Mesenchymal stem cell (in vitro differentiated cells and primary cell): ENCODE measurements at regions not wholly inside any gene's neighbourhood (a gene's known extent, or its start where the extent isn't known, plus 50 kb on each side); places are given as distances from the start of the nearest gene placed in this dataset.

ENCODE experiments used
- DNase-seq: peaks from one replicate; pipeline ENCODE4 v3.0.0-alpha.2; 2013
- H2AFZ ChIP-seq: one replicate; pipeline ENCODE4 v1.6.1; 2013; ENCODE audit warnings: low read depth, mild to moderate bottlenecking, control low read depth, inconsistent platforms, low read length, moderate library complexity
- H2AK5ac ChIP-seq: 2 replicates; pipeline ENCODE4 v1.6.1; 2013; ENCODE audit warnings: low read length, moderate library complexity, mild to moderate bottlenecking, inconsistent platforms; ENCODE audit not compliant: severe bottlenecking
- H2BK120ac ChIP-seq: one replicate; pipeline ENCODE4 v1.6.1; 2013; ENCODE audit warnings: low read depth, mild to moderate bottlenecking, inconsistent platforms, low read length, moderate library complexity
- H2BK12ac ChIP-seq, 2 experiments: one replicate each; pipeline ENCODE4 v1.6.1; 2013; ENCODE audit warnings: inconsistent platforms in 2 of 2, low read length in 2 of 2, mild to moderate bottlenecking in 2 of 2, moderate library complexity in 2 of 2, control low read depth in 1 of 2
- H2BK15ac ChIP-seq: one replicate; pipeline ENCODE4 v1.6.1; 2013; ENCODE audit warnings: mild to moderate bottlenecking, low read depth, inconsistent platforms; ENCODE audit not compliant: poor library complexity, severe bottlenecking
- H2BK5ac ChIP-seq: 2 replicates; pipeline ENCODE4 v1.6.1; 2013; ENCODE audit warnings: low read depth, mild to moderate bottlenecking, low read length, control low read depth, inconsistent platforms; ENCODE audit not compliant: poor library complexity, severe bottlenecking
- H3K14ac ChIP-seq, 2 experiments: one replicate each; pipeline ENCODE4 v1.6.1; 2013; ENCODE audit warnings: inconsistent platforms in 2 of 2, low read length in 2 of 2, control low read depth in 1 of 2, mild to moderate bottlenecking in 1 of 2, moderate library complexity in 1 of 2
- H3K18ac ChIP-seq, 2 experiments: one replicate each; pipeline ENCODE4 v1.6.1; 2013; ENCODE audit warnings: inconsistent platforms in 2 of 2, low read length in 2 of 2, control low read depth in 1 of 2, low read depth in 1 of 2, mild to moderate bottlenecking in 1 of 2
- H3K23ac ChIP-seq, 2 experiments: one replicate each; pipeline ENCODE4 v1.6.1; 2013; ENCODE audit warnings: inconsistent platforms in 2 of 2, low read length in 2 of 2, mild to moderate bottlenecking in 2 of 2, moderate library complexity in 2 of 2, control low read depth in 1 of 2
- H3K27ac ChIP-seq: 2 replicates; pipeline ENCODE4 v1.5.1; 2013; ENCODE audit warnings: mild to moderate bottlenecking, moderate library complexity, low read length, control low read depth, inconsistent platforms; ENCODE audit not compliant: poor library complexity, severe bottlenecking
- H3K27me3 ChIP-seq, 2 experiments: 2 replicates each; pipeline versions ENCODE4 v1.6.1 to v1.7.0; 2013; ENCODE audit warnings: low read length in 2 of 2, mild to moderate bottlenecking in 2 of 2, moderate library complexity in 2 of 2, control low read depth in 1 of 2, inconsistent platforms in 1 of 2; ENCODE audit not compliant: control insufficient read depth in 1 of 2, insufficient read depth in 1 of 2
- H3K36me3 ChIP-seq, 2 experiments: 2 replicates each; pipeline versions ENCODE4 v1.6.1 to v1.7.0; 2013; ENCODE audit warnings: low read length in 2 of 2, control low read depth in 1 of 2, inconsistent platforms in 1 of 2, low read depth in 1 of 2, mild to moderate bottlenecking in 1 of 2; ENCODE audit not compliant: insufficient read depth in 2 of 2, control insufficient read depth in 1 of 2
- H3K4ac ChIP-seq, 2 experiments: one replicate each; pipeline ENCODE4 v1.6.1; 2013; ENCODE audit warnings: inconsistent platforms in 2 of 2, low read length in 2 of 2, mild to moderate bottlenecking in 2 of 2, moderate library complexity in 2 of 2, control low read depth in 1 of 2, low read depth in 1 of 2
- H3K4me1 ChIP-seq: 2 replicates; pipeline ENCODE4 v1.6.1; 2013; ENCODE audit warnings: low read depth, low read length, control low read depth; ENCODE audit not compliant: control insufficient read depth, insufficient read depth
- H3K4me2 ChIP-seq: 2 replicates; pipeline ENCODE4 v1.6.1; 2013; ENCODE audit warnings: low read length, mild to moderate bottlenecking, inconsistent platforms; ENCODE audit not compliant: poor library complexity, severe bottlenecking
- H3K4me3 ChIP-seq, 2 experiments: 2 replicates each; pipeline versions ENCODE4 v1.5.1 to v1.7.0; 2013; ENCODE audit warnings: low read length in 2 of 2, mild to moderate bottlenecking in 2 of 2, control low read depth in 1 of 2, low read depth in 1 of 2; ENCODE audit not compliant: insufficient read depth in 1 of 2
- H3K79me1 ChIP-seq: replicated peaks from 2 replicates; pipeline ENCODE4 v1.6.1; 2013; ENCODE audit warnings: mild to moderate bottlenecking, control low read depth, low read length, inconsistent platforms; ENCODE audit not compliant: poor library complexity, severe bottlenecking
- H3K9ac ChIP-seq: 2 replicates; pipeline ENCODE4 v1.7.0; 2013; ENCODE audit warnings: mild to moderate bottlenecking, low read length, moderate library complexity
- H3K9me3 ChIP-seq: 2 replicates; pipeline ENCODE4 v1.7.0; 2013; ENCODE audit warnings: mild to moderate bottlenecking, low read length; ENCODE audit not compliant: control insufficient read depth
- H4K8ac ChIP-seq: one replicate; pipeline ENCODE4 v1.6.1; 2013; ENCODE audit warnings: inconsistent platforms, mild to moderate bottlenecking, low read length, moderate library complexity
- H4K91ac ChIP-seq: one replicate; pipeline ENCODE4 v1.6.1; 2013; ENCODE audit warnings: mild to moderate bottlenecking, low read length, inconsistent platforms
- WGBS: methylation state at CpG from one replicate; pipeline ENCODE4 v1.1.7; 2013; ENCODE audit warnings: mixed read lengths; 5-methylcytosine and 5-hydroxymethylcytosine counted together

GRCh38 chr7:22879709-22880306 is 57.2 kb upstream of the TOMM7 start:
- no peaks in the 10 kb centered on the region for H3K9me3 ChIP-seq
- H2BK12ac ChIP-seq, result no peak overlapping the region
- no peaks in the 10 kb centered on the region for H3K27me3 ChIP-seq
- no peak overlapping the region for H2BK5ac ChIP-seq
- H2AK5ac ChIP-seq, result no peak overlapping the region
- no peak overlapping the region for H2BK15ac ChIP-seq
- no peak overlapping the region for H3K9ac ChIP-seq
- no peak overlapping the region for H3K4me3 ChIP-seq
- no peak overlapping the region for H3K14ac ChIP-seq
- no peaks in the 10 kb centered on the region for H3K4me1 ChIP-seq
- no peak overlapping the region for H4K91ac ChIP-seq
- no peak overlapping the region for H3K23ac ChIP-seq
- DNase-seq, result no peak
- no peak overlapping the region for H3K4me2 ChIP-seq
- no peak overlapping the region for H2AFZ ChIP-seq
- H3K18ac ChIP-seq, result no peak overlapping the region
- H3K27ac ChIP-seq, result no peak overlapping the region
- 71% methylated on average over 8 of the region's 8 CpGs for WGBS
- H3K4ac ChIP-seq, result no peak overlapping the region
- no peak overlapping the region for H4K8ac ChIP-seq
- H2BK120ac ChIP-seq, result no peak overlapping the region
- H3K79me1 ChIP-seq, result no peaks in the 10 kb centered on the region
- peaks cover 0 to 6% of the 10 kb centered on the region in 2 experiments for H3K36me3 ChIP-seq

GRCh38 chr7:22879280-22879679 is 56.6 kb upstream of the TOMM7 start:
- Histone ChIP-seq H3K79me1 (no peaks in the 10 kb centered on the region), H3K23ac (no peak overlapping the region), H2BK5ac (no peak overlapping the region), H3K4me3 (no peak overlapping the region), H2BK12ac (no peak overlapping the region), H3K27me3 (no peaks in the 10 kb centered on the region), H2BK15ac (no peak overlapping the region), H3K18ac (no peak overlapping the region), H3K14ac (no peak overlapping the region), H3K4me2 (no peak overlapping the region), H2BK120ac (no peak overlapping the region), H2AK5ac (no peak overlapping the region), H3K36me3 (peaks cover 0 to 6% of the 10 kb centered on the region in 2 experiments), H3K9me3 (no peaks in the 10 kb centered on the region), H3K9ac (no peak overlapping the region), H3K4me1 (no peaks in the 10 kb centered on the region), H3K4ac (no peak overlapping the region), H4K91ac (no peak overlapping the region), H4K8ac (no peak overlapping the region), H3K27ac (no peak overlapping the region), H2AFZ (no peak overlapping the region)
- WGBS, result 95% methylated on average over 3 of the region's 4 CpGs
- no peak for DNase-seq

GRCh38 chr7:22876986-22877729 is 54.5 kb upstream of the TOMM7 start:
- Histone ChIP-seq H3K4me3 (no peak overlapping the region), H2AFZ (no peak overlapping the region), H3K18ac (no peak overlapping the region), H2BK5ac (no peak overlapping the region), H3K4me2 (no peak overlapping the region), H4K8ac (no peak overlapping the region), H3K79me1 (no peaks in the 10 kb centered on the region), H3K14ac (no peak overlapping the region), H2BK120ac (no peak overlapping the region), H3K9me3 (no peaks in the 10 kb centered on the region), H3K9ac (no peak overlapping the region), H2AK5ac (no peak overlapping the region), H3K36me3 (peaks cover 0 to 6% of the 10 kb centered on the region in 2 experiments), H3K4ac (no peak overlapping the region), H2BK15ac (no peak overlapping the region), H3K23ac (no peak overlapping the region), H4K91ac (no peak overlapping the region), H3K4me1 (no peaks in the 10 kb centered on the region), H3K27me3 (no peaks in the 10 kb centered on the region), H2BK12ac (no peak overlapping the region), H3K27ac (no peak overlapping the region)
- 91% methylated on average over 1 of the region's 1 CpG for WGBS
- DNase-seq, result no peak

GRCh38 chr7:22875470-22875869 is 52.8 kb upstream of the TOMM7 start:
- Histone ChIP-seq H3K4ac (no peak overlapping the region), H3K9me3 (no peaks in the 10 kb centered on the region), H2BK15ac (no peak overlapping the region), H3K4me1 (no peaks in the 10 kb centered on the region), H2AK5ac (no peak overlapping the region), H4K91ac (no peak overlapping the region), H3K18ac (no peak overlapping the region), H3K23ac (no peak overlapping the region), H2AFZ (no peak overlapping the region), H3K4me3 (no peak overlapping the region), H3K27me3 (no peaks in the 10 kb centered on the region), H3K9ac (no peak overlapping the region), H2BK12ac (no peak overlapping the region), H2BK5ac (no peak overlapping the region), H3K27ac (no peak overlapping the region), H2BK120ac (no peak overlapping the region), H3K4me2 (no peak overlapping the region), H3K14ac (no peak overlapping the region), H3K36me3 (peaks cover 0 to 6% of the 10 kb centered on the region in 2 experiments), H4K8ac (no peak overlapping the region), H3K79me1 (no peaks in the 10 kb centered on the region)
- 97% methylated on average over 8 of the region's 8 CpGs for whole genome bisulfite sequencing
- no peak for DNase-seq
